Stimulated activated CD4-positive, alpha-beta T cell treated with anti-CD3 and anti-CD28 coated beads, Interleukin-12 subunit alpha, Interleukin-12 subunit beta, amount 100 ng/mL, for 48 hours (primary cell): ENCODE measurements at regions not wholly inside any gene's neighbourhood (a gene's known extent, or its start where the extent isn't known, plus 50 kb on each side); places are given as distances from the start of the nearest gene placed in this dataset.
"Not testable (repeated sequence)": the region's sequence is repeated elsewhere in the genome, so short reads cannot be mapped to it uniquely, and the experiment has no call there.

ENCODE experiments used
- DNase-seq, 3 donors: peaks; one replicate each; pipeline ENCODE4 v3.0.0-alpha.2; 2020; ENCODE audit warnings: low read depth in 2 of 3, low spot score in 1 of 3

GRCh38 chr3:87796137-87796842 is 262.5 kb downstream of the CGGBP1 start:
- no peak for DNase-seq

GRCh38 chr3:87795701-87796100 is 263.1 kb downstream of the CGGBP1 start:
- no peak for DNase-seq

GRCh38 chr3:87793337-87793877 is 265.4 kb downstream of the CGGBP1 start:
- no peak for DNase-seq

GRCh38 chr3:87792534-87793336 is 266.1 kb downstream of the CGGBP1 start, which contains the start of gene HTR1F:
Gene HTR1F, plus strand, starts transcription at chr3:87792706.
- no peak for DNase-seq

- DNase-seq, result no peak
Measured at GRCh38 chr3:87792198-87792533, 266.6 kb downstream of the CGGBP1 start.

GRCh38 chr3:87791248-87792027 is 267.4 kb downstream of the CGGBP1 start:
- DNase-seq, result no peak

- not testable (repeated sequence) for DNase-seq
Measured at GRCh38 chr3:87789049-87789448, 269.8 kb downstream of the CGGBP1 start.

- no peak for DNase-seq
Measured at GRCh38 chr3:87788516-87788915, 270.3 kb downstream of the CGGBP1 start.

GRCh38 chr3:87780811-87781210 is 278.0 kb downstream of the CGGBP1 start:
- no peak for DNase-seq

- DNase-seq, result no peak
Measured at GRCh38 chr3:87778876-87779275, 279.9 kb downstream of the CGGBP1 start.

- peak in 1 of 3 donors; percentile 20 for DNase-seq
Measured at GRCh38 chr3:87771337-87772192, 287.2 kb downstream of the CGGBP1 start.

GRCh38 chr3:87766721-87767120 is 292.1 kb downstream of the CGGBP1 start:
- no peak for DNase-seq

GRCh38 chr3:87765256-87765655 is 293.5 kb downstream of the CGGBP1 start:
- DNase-seq, result no peak

GRCh38 chr3:87761795-87762194 is 297.0 kb downstream of the CGGBP1 start:
- no peak for DNase-seq

- DNase-seq, result no peak
Measured at GRCh38 chr3:87761341-87761740, 297.5 kb downstream of the CGGBP1 start.

- no peak for DNase-seq
Measured at GRCh38 chr3:87756616-87757015, 302.2 kb downstream of the CGGBP1 start.

GRCh38 chr3:87755852-87756251 is 303.0 kb downstream of the CGGBP1 start:
- DNase-seq, result no peak

- no peak for DNase-seq
Measured at GRCh38 chr3:87742250-87742649, 316.6 kb downstream of the CGGBP1 start.

GRCh38 chr3:87740894-87741293 is 317.9 kb downstream of the CGGBP1 start:
- not testable (repeated sequence) for DNase-seq

- not testable (repeated sequence) for DNase-seq
Measured at GRCh38 chr3:87737817-87738216, 321.0 kb downstream of the CGGBP1 start.
